Stimulated activated effector memory CD8-positive, alpha-beta T cell treated with anti-CD3 and anti-CD28 coated beads, Interleukin-12 subunit alpha, Interleukin-12 subunit beta, amount 100 ng/mL, for 72 hours (primary cell): ENCODE measurements at regions not wholly inside any gene's neighbourhood (a gene's known extent, or its start where the extent isn't known, plus 50 kb on each side); places are given as distances from the start of the nearest gene placed in this dataset.

ENCODE experiments used
- ATAC-seq: fragments of 150-1000 bp; cut with Tn5 transposase; 2 replicates; pipeline ENCODE4 v1.10.0; 2021
- DNase-seq, 2 donors: peaks; one replicate each; pipeline ENCODE4 v3.0.0; 2021 to 2022; ENCODE audit warnings: low spot score in 2 of 2
- H3K27ac Mint-ChIP-seq: one replicate; pipeline ENCODE4 v1.8.0; 2022; ENCODE audit warnings: mild to moderate bottlenecking, mixed read lengths
- H3K36me3 Mint-ChIP-seq: one replicate; pipeline ENCODE4 v1.8.0; 2022; ENCODE audit warnings: mild to moderate bottlenecking, mixed read lengths
- H3K4me1 Mint-ChIP-seq: one replicate; pipeline ENCODE4 v1.8.0; 2022; ENCODE audit warnings: mixed read lengths
- H3K4me3 Mint-ChIP-seq: one replicate; pipeline ENCODE4 v1.8.0; 2022; ENCODE audit warnings: mild to moderate bottlenecking, mixed read lengths
- H3K9me3 Mint-ChIP-seq: one replicate; pipeline ENCODE4 v1.8.0; 2022; ENCODE audit warnings: mixed read lengths

DNA sequence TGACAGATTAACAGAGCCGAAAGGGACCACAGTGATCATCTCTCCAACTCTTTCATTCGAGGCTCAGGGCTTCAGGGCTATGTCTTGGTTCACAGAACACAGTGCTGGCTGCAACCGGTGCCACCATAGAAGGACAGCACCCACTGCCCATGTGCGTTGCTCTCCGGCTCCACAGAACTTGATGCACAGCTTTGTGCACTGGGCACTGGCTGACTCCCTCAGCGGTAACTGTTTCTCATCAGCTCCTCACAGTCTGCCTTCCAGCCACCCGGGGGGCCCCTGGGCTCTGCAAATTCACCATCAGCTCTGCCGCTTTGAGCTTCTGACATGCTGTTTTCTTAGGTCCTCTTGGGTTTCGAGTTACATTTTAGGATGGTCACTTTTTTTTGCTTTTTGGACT, 124.3 kb upstream of the RAB12 start:
- no peaks in the 10 kb centered on the region for H3K36me3 Mint-ChIP-seq
- H3K27ac Mint-ChIP-seq, result no peak overlapping the region
- H3K4me3 Mint-ChIP-seq, result no peak overlapping the region
- no peaks in the 10 kb centered on the region for H3K4me1 Mint-ChIP-seq
- H3K9me3 Mint-ChIP-seq, result no peaks in the 10 kb centered on the region
- no peak for DNase-seq
- no peak for ATAC-seq

DNA sequence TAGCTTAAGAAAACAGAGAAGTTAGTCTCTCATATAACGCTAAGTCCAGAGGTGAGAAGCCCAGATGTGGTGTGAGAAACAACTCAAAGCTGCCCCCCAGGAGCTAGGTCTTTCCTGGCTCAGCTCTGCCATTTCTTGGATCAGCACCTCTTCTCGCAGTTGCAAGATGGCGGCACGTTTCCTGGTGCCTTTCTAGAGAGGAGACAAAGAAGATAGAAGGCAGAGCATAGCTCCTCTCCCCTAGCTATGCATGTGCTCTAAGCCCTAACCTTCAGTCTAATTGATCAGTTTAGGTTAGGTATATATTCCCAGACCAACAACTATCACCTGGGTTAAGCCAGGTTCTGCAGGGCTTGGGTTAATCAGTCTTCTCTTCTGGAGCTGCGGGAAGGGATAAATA, 119.5 kb upstream of the RAB12 start:
- H3K36me3 Mint-ChIP-seq, result no peaks in the 10 kb centered on the region
- H3K4me1 Mint-ChIP-seq, result no peaks in the 10 kb centered on the region
- DNase-seq (no peak), ATAC-seq (no peak)
- no peaks in the 10 kb centered on the region for H3K9me3 Mint-ChIP-seq
- no peak overlapping the region for H3K27ac Mint-ChIP-seq
- no peak overlapping the region for H3K4me3 Mint-ChIP-seq

DNA sequence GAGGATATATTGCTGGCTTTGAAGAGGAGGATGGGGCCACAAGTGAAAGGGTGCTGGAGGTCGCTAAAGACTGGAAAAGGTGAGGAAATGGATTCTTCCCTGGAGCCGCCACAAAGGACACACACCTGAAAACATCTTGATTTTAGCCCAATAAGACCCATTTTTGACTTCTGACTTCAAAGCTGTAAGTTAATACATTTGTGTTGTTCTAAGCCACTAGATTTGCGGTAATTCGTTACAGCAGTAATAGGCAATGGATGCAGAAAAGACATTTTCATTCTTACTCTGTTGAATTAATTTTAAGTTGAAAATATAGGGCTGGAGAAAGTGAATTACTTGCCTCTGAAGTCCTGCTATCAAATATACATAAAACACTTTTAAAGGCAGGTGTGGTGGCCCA, 117.7 kb upstream of the RAB12 start:
- Mint-ChIP-seq H3K4me3 (no peak overlapping the region), H3K36me3 (no peaks in the 10 kb centered on the region), H3K27ac (no peak overlapping the region), H3K4me1 (no peaks in the 10 kb centered on the region), H3K9me3 (no peaks in the 10 kb centered on the region)
- no peak for ATAC-seq
- no peak for DNase-seq

DNA sequence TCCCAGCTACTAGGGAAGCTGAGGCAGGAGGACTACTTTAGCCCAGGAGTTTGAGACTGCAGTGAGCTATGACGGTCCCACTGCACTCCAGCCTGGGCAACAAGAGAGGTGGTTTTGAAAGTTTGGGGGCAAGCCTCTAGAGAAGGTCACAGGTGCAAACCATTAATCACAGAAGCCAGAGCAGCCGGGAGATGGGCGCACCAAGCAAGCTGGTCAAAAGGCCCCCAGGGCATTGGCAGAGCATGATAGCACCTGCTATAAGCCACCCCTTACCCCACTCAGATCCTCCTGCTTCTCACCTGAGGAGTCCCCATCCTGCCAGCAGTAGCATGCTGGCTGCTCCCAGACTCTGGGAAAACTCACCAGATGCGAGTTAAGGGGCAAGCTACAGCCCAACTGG, 116.1 kb upstream of the RAB12 start:
- no peak overlapping the region for H3K27ac Mint-ChIP-seq
- no peaks in the 10 kb centered on the region for H3K4me1 Mint-ChIP-seq
- no peak overlapping the region for H3K4me3 Mint-ChIP-seq
- peak; percentile 47 for ATAC-seq
- no peak for DNase-seq
- H3K36me3 Mint-ChIP-seq, result no peaks in the 10 kb centered on the region
- no peaks in the 10 kb centered on the region for H3K9me3 Mint-ChIP-seq

DNA sequence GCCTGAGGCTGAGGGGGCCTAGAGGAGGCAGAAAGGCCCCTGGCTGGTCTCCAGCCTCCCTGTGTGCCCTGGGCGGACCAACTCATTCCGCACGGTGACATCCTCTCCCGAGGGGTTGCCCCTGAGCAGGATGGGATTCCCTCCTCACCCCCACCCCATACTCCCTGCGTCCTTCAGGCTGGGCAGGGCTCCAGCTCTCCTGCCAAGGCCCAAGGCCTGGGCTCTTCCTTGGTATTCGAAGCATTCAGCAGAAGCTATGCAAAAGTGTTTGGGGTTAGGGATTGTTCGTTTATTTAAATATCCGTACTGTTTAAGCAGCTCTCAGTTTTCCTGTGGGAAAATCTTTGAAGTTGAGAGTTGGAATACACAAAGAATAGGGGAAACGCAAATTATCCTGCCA, 113.1 kb upstream of the RAB12 start:
- Mint-ChIP-seq H3K4me1 (no peaks in the 10 kb centered on the region), H3K36me3 (no peaks in the 10 kb centered on the region), H3K4me3 (no peak overlapping the region), H3K27ac (no peak overlapping the region), H3K9me3 (no peaks in the 10 kb centered on the region)
- ATAC-seq (no peak), DNase-seq (no peak)

DNA sequence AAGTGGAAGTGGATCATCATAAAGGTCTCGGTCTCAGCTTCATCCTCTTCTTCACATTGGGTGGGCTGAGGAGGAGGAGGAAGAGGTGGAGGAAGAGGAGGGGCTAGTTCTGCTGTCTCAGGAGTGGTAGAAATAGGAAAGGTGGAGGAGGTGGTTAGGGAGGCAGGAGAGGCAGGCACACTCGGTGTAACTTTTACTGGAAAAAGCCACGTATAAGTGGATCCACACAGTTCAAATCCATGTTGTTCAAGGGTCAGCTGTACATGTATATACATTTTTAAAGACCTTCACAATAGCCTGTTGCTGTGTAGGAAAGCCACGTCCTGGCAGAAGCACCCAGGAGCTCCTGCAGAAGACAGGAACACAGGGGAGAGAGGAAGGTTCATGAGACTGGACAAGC, 110.3 kb upstream of the RAB12 start:
- no peak overlapping the region for H3K27ac Mint-ChIP-seq
- no peaks in the 10 kb centered on the region for H3K9me3 Mint-ChIP-seq
- DNase-seq (no peak), ATAC-seq (no peak)
- H3K4me3 Mint-ChIP-seq, result no peak overlapping the region
- H3K4me1 Mint-ChIP-seq, result no peaks in the 10 kb centered on the region
- no peaks in the 10 kb centered on the region for H3K36me3 Mint-ChIP-seq

DNA sequence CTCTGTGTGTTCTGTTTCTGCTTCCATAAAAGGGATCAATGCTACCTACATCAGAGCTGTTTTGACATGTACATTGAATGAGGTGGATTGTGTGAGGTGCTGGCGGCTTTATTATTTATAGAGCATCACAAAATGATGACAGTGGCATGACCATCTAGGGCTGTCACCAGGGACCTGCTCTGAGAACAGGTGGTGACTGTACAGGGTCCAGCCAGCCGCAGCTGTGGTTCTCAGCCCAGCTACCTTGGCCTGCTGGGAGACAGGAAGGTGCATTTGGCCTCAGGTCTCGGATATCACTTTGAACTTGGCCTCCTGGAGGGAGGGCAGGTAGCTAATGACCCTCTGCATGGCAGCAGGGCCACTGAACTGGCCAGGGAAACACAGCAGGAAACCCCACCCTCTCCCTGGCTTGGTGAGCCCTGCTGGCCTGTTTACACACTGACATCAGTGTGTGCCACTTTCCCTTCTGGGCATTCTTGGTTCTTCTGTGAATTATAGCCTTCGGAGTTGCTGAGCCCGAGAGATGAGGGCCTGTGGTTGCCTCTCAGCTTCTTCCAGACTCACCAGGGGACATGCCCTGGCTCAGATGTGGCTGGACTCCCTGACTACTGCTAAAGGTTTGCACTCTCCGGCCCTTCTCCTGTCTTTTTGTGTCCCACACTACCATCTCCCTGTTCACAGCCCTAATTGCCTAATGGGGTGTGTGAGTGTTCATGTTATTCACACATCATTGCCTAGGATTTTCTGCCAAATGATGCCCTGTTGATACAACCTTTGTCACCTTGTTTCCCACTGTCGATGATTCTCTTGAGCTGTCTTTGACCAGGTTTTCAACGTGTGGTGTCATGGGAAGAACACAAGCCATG, 109.2 kb upstream of the RAB12 start:
- Mint-ChIP-seq H3K4me1 (no peaks in the 10 kb centered on the region), H3K36me3 (no peaks in the 10 kb centered on the region), H3K4me3 (no peak overlapping the region), H3K27ac (no peak overlapping the region), H3K9me3 (no peaks in the 10 kb centered on the region)
- DNase-seq (no peak), ATAC-seq (no peak)

DNA sequence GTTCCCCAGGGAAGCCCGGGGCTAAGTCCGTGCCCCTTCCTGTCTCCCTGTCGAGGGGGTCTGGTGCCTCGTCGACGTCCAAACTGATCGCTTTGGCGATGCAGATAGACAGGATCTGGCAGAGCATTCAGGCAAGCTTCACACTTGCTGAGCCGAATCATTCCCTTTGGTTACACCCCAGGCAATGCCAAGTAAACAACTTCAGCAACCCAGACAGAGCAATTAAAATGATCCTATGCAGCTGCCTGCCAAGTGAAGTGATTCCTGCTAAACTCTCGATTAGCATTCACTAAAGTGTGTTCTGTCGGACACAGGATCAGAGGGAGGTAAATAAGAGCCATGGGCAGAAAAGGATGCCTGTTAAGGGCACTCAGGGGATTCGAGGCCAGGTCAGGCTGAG, 108.2 kb upstream of the RAB12 start:
- DNase-seq (no peak), ATAC-seq (no peak)
- H3K9me3 Mint-ChIP-seq, result no peaks in the 10 kb centered on the region
- no peaks in the 10 kb centered on the region for H3K36me3 Mint-ChIP-seq
- H3K4me3 Mint-ChIP-seq, result no peak overlapping the region
- H3K27ac Mint-ChIP-seq, result no peak overlapping the region
- no peaks in the 10 kb centered on the region for H3K4me1 Mint-ChIP-seq

DNA sequence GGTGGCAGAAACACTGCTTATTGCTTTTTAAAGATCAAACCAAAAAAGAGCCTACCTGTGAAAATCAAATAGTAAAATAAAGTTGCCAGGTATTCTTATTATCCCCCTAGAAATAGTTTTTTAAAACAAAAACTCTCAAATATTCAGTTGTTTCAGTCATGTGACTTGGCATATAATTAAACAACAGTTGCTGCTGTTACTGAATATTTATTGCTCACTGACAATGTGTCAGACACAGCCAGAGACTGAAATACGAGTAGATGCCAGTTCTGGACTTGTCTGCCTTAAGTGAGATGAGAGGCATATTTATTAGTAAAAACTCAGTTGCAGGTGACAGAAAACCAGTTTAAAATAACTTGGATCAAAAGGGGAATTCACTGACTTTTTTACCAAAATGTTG, 106.0 kb upstream of the RAB12 start:
- Mint-ChIP-seq H3K36me3 (no peaks in the 10 kb centered on the region), H3K27ac (no peak overlapping the region), H3K4me3 (no peak overlapping the region), H3K9me3 (no peaks in the 10 kb centered on the region), H3K4me1 (no peaks in the 10 kb centered on the region)
- ATAC-seq, result no peak
- no peak for DNase-seq

DNA sequence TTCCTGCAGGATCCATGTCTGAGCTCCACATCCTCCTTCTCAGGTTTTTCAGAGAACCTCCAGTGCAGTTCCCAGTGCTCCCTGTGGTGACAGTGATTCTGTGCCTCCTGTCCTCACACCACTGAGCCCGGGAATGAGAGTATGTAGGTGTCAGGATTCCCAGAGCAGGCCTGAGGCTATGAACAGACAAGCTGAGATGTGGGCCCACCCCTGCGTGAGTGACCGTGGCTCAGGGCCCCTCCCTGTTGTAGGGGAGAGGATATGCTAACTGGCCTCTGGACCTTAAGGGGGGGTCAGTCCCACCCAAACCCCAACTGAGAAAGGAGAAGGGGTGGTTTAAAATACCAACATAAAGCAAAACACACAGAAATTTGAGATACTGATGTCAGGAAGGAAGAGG, 104.8 kb upstream of the RAB12 start:
- H3K27ac Mint-ChIP-seq, result no peak overlapping the region
- DNase-seq (no peak), ATAC-seq (no peak)
- no peak overlapping the region for H3K4me3 Mint-ChIP-seq
- H3K4me1 Mint-ChIP-seq, result no peaks in the 10 kb centered on the region
- H3K36me3 Mint-ChIP-seq, result no peaks in the 10 kb centered on the region
- H3K9me3 Mint-ChIP-seq, result no peaks in the 10 kb centered on the region

DNA sequence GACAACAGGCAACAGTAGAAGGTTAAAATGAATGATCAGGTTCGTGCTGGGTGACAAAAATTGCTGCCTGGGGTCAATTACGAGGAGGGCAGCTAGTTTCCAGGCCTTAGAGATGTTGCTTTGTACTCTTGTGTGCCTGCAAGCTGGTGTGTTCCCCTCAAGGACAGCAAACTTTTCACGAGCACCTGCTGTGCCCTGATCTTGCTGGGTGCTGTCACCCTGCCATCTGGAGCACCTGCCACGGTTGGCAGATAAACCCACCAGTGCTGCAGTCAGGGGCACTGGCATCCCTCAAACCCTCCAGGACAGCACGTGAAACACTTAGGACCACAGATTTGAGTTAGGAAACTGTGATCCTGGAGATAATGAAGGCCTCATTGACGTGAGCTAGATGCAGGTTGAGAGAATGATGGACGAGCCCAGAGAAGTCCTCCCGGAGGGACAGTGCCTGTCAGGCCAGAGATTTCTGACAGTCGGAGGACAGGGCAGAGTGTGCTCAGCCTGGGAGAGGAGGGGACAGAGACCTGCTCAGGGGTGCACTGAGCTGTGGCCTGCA, 104.3 kb upstream of the RAB12 start:
- no peaks in the 10 kb centered on the region for H3K4me1 Mint-ChIP-seq
- H3K27ac Mint-ChIP-seq, result no peak overlapping the region
- no peaks in the 10 kb centered on the region for H3K9me3 Mint-ChIP-seq
- H3K4me3 Mint-ChIP-seq, result no peak overlapping the region
- DNase-seq, result no peak
- no peaks in the 10 kb centered on the region for H3K36me3 Mint-ChIP-seq
- no peak for ATAC-seq

DNA sequence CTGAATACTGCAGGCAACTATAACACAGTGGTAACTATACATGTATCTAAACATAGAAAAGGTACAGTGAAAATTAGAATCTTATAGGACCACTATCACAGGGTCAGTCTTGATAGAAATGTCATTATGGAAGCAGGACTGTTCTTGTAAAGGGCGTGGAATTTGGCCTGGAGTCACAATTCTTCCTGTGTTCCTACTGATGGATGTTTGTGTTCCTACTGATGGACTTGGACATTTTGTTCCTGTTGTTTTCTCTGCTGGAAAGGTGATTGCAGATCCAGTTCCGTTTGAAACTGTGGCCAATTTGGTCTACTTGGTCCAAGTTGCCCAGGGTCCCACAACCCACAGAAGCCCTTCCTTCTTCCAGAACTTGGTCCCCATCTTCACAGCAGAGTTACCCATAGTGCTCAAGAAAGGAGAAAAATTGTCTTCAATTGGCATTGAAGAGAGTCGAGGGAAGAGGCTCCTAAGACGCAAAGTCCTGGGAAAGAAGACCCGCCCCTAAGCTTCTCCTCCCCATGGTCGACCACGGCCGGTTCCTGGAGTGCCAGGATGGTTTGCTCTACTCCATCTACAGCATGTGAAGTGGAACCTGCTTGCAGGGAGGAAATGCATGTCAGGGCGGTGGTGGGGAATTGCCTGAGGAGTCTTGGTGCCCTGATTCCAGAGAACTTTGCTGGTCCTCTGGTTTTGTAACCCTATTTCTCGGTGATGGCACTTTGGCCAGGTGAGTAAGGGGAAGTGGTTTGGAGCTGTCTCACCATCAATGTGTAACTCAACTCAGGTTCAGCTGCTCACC, 102.8 kb upstream of the RAB12 start:
- Mint-ChIP-seq H3K4me1 (no peaks in the 10 kb centered on the region), H3K27ac (no peak overlapping the region), H3K9me3 (no peaks in the 10 kb centered on the region), H3K4me3 (no peak overlapping the region), H3K36me3 (no peaks in the 10 kb centered on the region)
- DNase-seq (no peak), ATAC-seq (no peak)

DNA sequence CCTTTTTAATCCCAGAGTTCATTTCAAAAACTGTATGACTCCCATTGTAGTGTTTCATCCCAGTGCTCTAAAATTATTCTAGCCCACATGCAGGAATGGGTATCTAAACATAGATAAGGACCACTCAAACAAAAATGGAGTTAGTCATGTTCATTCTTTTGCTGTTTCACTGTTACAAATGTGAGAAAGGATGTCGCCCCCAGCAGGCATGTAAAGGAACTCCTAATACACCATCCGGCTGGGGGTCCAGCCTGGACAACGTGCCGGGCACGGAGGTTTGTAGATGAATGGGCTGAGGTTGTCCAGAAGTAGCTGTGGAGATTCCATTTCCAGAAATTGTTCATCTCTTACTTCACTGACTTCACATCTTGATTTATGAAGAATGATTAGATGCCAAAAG, 101.9 kb upstream of the RAB12 start:
- Mint-ChIP-seq H3K36me3 (no peaks in the 10 kb centered on the region), H3K9me3 (no peaks in the 10 kb centered on the region), H3K4me1 (no peaks in the 10 kb centered on the region), H3K4me3 (no peak overlapping the region), H3K27ac (no peak overlapping the region)
- no peak for DNase-seq
- ATAC-seq, result no peak

DNA sequence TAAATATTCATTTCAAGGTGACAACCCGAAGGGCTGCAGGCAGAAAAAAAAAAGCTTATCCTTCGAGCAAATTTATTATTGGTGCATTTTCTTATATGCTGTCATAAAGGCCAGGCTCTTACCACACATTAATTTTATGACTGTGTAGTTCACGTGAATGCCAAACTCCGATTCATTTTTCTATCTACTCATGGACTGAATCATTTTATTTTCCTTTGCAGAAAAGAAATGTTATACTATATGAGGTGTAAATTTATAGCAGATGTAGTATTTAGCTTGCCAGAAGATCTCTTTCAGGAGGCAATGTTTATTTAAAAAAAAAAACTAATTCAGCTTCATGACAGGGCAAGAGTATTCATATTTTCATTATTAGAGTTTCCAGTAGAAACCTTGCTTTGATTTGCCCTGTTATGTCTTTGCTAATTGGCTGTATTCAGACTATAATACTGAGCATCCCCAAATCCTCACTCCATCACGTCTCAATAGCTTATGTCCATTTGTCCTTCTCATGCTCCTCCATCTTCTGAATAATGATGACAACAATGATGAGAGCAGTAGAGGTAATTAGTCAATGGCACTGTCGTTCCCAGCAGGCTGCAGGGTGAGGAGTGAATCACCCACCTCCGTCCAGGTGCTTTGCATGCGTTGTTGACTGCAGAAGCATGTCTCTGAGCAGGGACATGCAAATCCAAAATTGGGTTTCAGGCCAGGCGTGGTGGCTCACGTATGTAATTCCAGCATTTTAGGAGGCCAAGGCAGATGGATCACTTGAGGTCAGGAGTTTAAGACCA, 101.1 kb upstream of the RAB12 start:
- no peak overlapping the region for H3K27ac Mint-ChIP-seq
- ATAC-seq, result no peak
- no peaks in the 10 kb centered on the region for H3K36me3 Mint-ChIP-seq
- H3K4me1 Mint-ChIP-seq, result no peaks in the 10 kb centered on the region
- no peak overlapping the region for H3K4me3 Mint-ChIP-seq
- no peaks in the 10 kb centered on the region for H3K9me3 Mint-ChIP-seq
- DNase-seq, result no peak

DNA sequence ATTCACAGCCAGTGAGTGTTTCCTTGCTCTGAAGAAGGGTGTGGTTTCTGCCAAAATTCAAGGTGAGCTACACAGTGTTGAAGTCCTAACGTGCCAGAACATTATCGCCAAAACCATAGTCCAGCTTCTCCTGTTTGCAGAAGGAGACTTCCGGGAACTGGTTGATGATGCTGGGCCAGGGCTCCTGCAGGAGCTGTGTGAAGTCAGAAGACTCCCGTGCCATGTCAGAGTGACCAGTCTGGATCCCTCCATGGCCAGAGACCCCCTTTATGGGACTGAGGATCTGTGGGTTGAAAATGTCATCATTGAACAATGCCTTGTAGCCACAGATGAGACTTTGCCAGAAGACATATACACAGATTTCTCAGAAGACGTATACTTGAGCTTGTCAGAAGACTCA, 96.0 kb upstream of the RAB12 start:
- no peaks in the 10 kb centered on the region for H3K4me1 Mint-ChIP-seq
- no peaks in the 10 kb centered on the region for H3K36me3 Mint-ChIP-seq
- DNase-seq (no peak), ATAC-seq (no peak)
- no peak overlapping the region for H3K27ac Mint-ChIP-seq
- no peak overlapping the region for H3K4me3 Mint-ChIP-seq
- H3K9me3 Mint-ChIP-seq, result no peaks in the 10 kb centered on the region
